AG09319 (cell line): ENCODE measurements at regions not wholly inside any gene's neighbourhood (a gene's known extent, or its start where the extent isn't known, plus 50 kb on each side); places are given as distances from the start of the nearest gene placed in this dataset.

ENCODE experiments used
- DNase-seq: peaks from one replicate; pipeline ENCODE4 v3.0.0-alpha.2; 2010; ENCODE audit warnings: low read depth; ENCODE audit errors: extremely low read depth
- CTCF ChIP-seq: IDR thresholded peaks from 2 replicates; pipeline ENCODE4 v1.5.1; 2011; ENCODE audit warnings: low read depth, mild to moderate bottlenecking, inconsistent platforms, low read length, moderate library complexity

GRCh38 chr17:36661047-36661666 is 59.8 kb downstream of the MRM1 start:
- DNase-seq: no peak
- no peak for TF ChIP-seq CTCF

- TF ChIP-seq CTCF: no peak
- no peak for DNase-seq
Measured at GRCh38 chr17:36661688-36662087, 60.3 kb downstream of the MRM1 start.

GRCh38 chr17:36665417-36665816 is 64.0 kb downstream of the MRM1 start:
- no peak for DNase-seq
- no peak for TF ChIP-seq CTCF

GRCh38 chr17:36667922-36668321 is 66.5 kb downstream of the MRM1 start:
- DNase-seq: no peak
- no peak for TF ChIP-seq CTCF

- TF ChIP-seq CTCF: no peak
- no peak for DNase-seq
Measured at GRCh38 chr17:36668824-36669223, 67.4 kb downstream of the MRM1 start.

GRCh38 chr17:36671144-36671543 is 69.8 kb downstream of the MRM1 start:
- TF ChIP-seq CTCF: no peak
- no peak for DNase-seq

- no peak for DNase-seq
- no peak for TF ChIP-seq CTCF
Measured at GRCh38 chr17:36672403-36672918, 71.1 kb downstream of the MRM1 start.
